ENCODE measurements at regions not wholly inside any gene's neighbourhood (a gene's known extent, or its start where the extent isn't known, plus 50 kb on each side); places are given as distances from the start of the nearest gene placed in this dataset.
"Not testable (repeated sequence)": the region's sequence is repeated elsewhere in the genome, so short reads cannot be mapped to it uniquely, and the experiment has no call there.

- not testable (repeated sequence) for DNase-seq
These were observed 61.3 kb downstream of the AIPL1 start for GRCh38 chr17:6373599-6373998.

GRCh38 chr17:6366221-6366666, 68.7 kb downstream of the AIPL1 start:
- peak; percentile 8 for DNase-seq

GRCh38 chr17:6365200-6365943, 69.5 kb downstream of the AIPL1 start:
- DNase-seq, result peak; percentile 62

- DNase-seq, result peak; percentile 32
These were observed 73.2 kb downstream of the AIPL1 start for GRCh38 chr17:6361733-6362132.

- DNase-seq, result no peak
These were observed 76.8 kb downstream of the AIPL1 start for GRCh38 chr17:6358131-6358530.

- DNase-seq, result no peak
These were observed 78.4 kb downstream of the AIPL1 start for GRCh38 chr17:6356562-6356961.

- DNase-seq, result no peak
These were observed 79.7 kb downstream of the AIPL1 start for GRCh38 chr17:6355196-6355595.

- DNase-seq, result no peak
These were observed 81.9 kb downstream of the AIPL1 start for GRCh38 chr17:6352801-6353560.

- DNase-seq, result no peak
These were observed 82.9 kb downstream of the AIPL1 start for GRCh38 chr17:6352016-6352415.

- DNase-seq, result no peak
These were observed 84.1 kb downstream of the AIPL1 start for GRCh38 chr17:6350806-6351205.

GRCh38 chr17:6348891-6349290, 86.0 kb downstream of the AIPL1 start:
- DNase-seq, result no peak

- DNase-seq, result no peak
These were observed 87.1 kb downstream of the AIPL1 start for GRCh38 chr17:6347776-6348175.

GRCh38 chr17:6346986-6347385, 87.9 kb downstream of the AIPL1 start:
- no peak for DNase-seq

- DNase-seq, result no peak
These were observed 88.7 kb downstream of the AIPL1 start for GRCh38 chr17:6346156-6346786.

GRCh38 chr17:6343736-6344135, 91.2 kb downstream of the AIPL1 start:
- DNase-seq, result no peak

- no peak for DNase-seq
These were observed 91.7 kb downstream of the AIPL1 start for GRCh38 chr17:6343191-6343590.

- DNase-seq, result no peak
These were observed 94.2 kb downstream of the AIPL1 start for GRCh38 chr17:6340708-6341107.

GRCh38 chr17:6334386-6334785, 100.5 kb downstream of the AIPL1 start:
- no peak for DNase-seq

GRCh38 chr17:6330936-6331335, 104.0 kb downstream of the AIPL1 start:
- no peak for DNase-seq

GRCh38 chr17:6328279-6328678, 106.6 kb downstream of the AIPL1 start:
- DNase-seq, result no peak

- DNase-seq, result peak; percentile 18
These were observed 107.9 kb downstream of the AIPL1 start for GRCh38 chr17:6327007-6327406.

GRCh38 chr17:6326483-6326882, 108.4 kb downstream of the AIPL1 start:
- DNase-seq, result no peak

- no peak for DNase-seq
These were observed 109.2 kb downstream of the AIPL1 start for GRCh38 chr17:6325741-6326140.

- no peak for DNase-seq
These were observed 109.9 kb downstream of the AIPL1 start for GRCh38 chr17:6325051-6325450.
